IMR-90 (cell line): ENCODE measurements at regions not wholly inside any gene's neighbourhood (a gene's known extent, or its start where the extent isn't known, plus 50 kb on each side); places are given as distances from the start of the nearest gene placed in this dataset.

Experiments used
- ATAC-seq: fragments of 200-7000 bp; cut with Tn5 transposase; 2 replicates; pipeline ENCODE4 v1.9.1; 2020; ENCODE audit warnings: low read depth, mild to moderate bottlenecking, moderate library complexity
- BruUV-seq: library from RNA; stranded (reverse); fragments of 400-500 nt; replicated peaks from 2 replicates; lab custom pipeline; 2021; lab: Mats Ljungman, UMichigan
- CTCF ChIA-PET: fragments of 300-600 bp; formaldehyde crosslinking; extraction: SDS; loops from one replicate; lab custom pipeline; 2021; ENCODE audit warnings: antibody characterized with exemption; lab: Yijun Ruan, JAX
- POLR2A ChIA-PET: fragments of 300-600 bp; sonication (Branson Sonifier 250); formaldehyde crosslinking; loops from one replicate; lab custom pipeline; 2022; ENCODE audit warnings: antibody characterized with exemption; ENCODE audit not compliant: unreplicated experiment; lab: Charles Lee
- DNase-seq: peaks from one replicate; pipeline ENCODE4 v3.0.0; 2013
- H2AFZ ChIP-seq: replicated peaks from 2 replicates; pipeline ENCODE3; 2013; ENCODE audit warnings: low read length, mild to moderate bottlenecking; ENCODE audit not compliant: poor library complexity
- H2AK5ac ChIP-seq: 2 replicates; pipeline ENCODE4 v1.6.1; 2013; ENCODE audit warnings: low read depth, low read length, inconsistent platforms
- H2AK9ac ChIP-seq: replicated peaks from 2 replicates; pipeline ENCODE3; 2013; ENCODE audit warnings: mild to moderate bottlenecking, low read depth, low read length, moderate library complexity; ENCODE audit not compliant: poor library complexity
- H2BK120ac ChIP-seq: 2 replicates; pipeline ENCODE4 v1.6.1; 2013; ENCODE audit warnings: low read depth, low read length, inconsistent platforms
- H2BK15ac ChIP-seq: 3 replicates; pipeline ENCODE4 v1.6.1; 2013; ENCODE audit warnings: low read depth, low read length, inconsistent platforms
- H2BK20ac ChIP-seq: 2 replicates; pipeline ENCODE4 v1.6.1; 2013; ENCODE audit warnings: low read depth, mild to moderate bottlenecking, inconsistent platforms, low read length, moderate library complexity
- H2BK5ac ChIP-seq: 2 replicates; pipeline ENCODE4 v1.6.1; 2013; ENCODE audit warnings: mild to moderate bottlenecking, low read depth, low read length, inconsistent platforms; ENCODE audit not compliant: poor library complexity, severe bottlenecking
- H3K14ac ChIP-seq: replicated peaks from 2 replicates; pipeline ENCODE4 v1.6.1; 2013; ENCODE audit warnings: low read depth, low read length, inconsistent platforms
- H3K18ac ChIP-seq: 2 replicates; pipeline ENCODE4 v1.6.1; 2013; ENCODE audit warnings: low read depth, low read length, control low read depth
- H3K23ac ChIP-seq: 2 replicates; pipeline ENCODE4 v1.6.1; 2013; ENCODE audit warnings: low read depth, low read length, inconsistent platforms
- H3K27ac ChIP-seq: 2 replicates; pipeline ENCODE4 v1.5.1; 2013; ENCODE audit warnings: mild to moderate bottlenecking, control low read depth, low read length; ENCODE audit not compliant: insufficient read depth
- H3K27me3 ChIP-seq: 2 replicates; pipeline ENCODE4 v1.6.1; 2013; ENCODE audit warnings: low read length; ENCODE audit not compliant: control insufficient read depth, insufficient read depth
- H3K36me3 ChIP-seq: 2 replicates; pipeline ENCODE4 v1.6.1; 2013; ENCODE audit warnings: low read length, mixed read lengths; ENCODE audit not compliant: control insufficient read depth, insufficient read depth
- H3K4ac ChIP-seq: 2 replicates; pipeline ENCODE4 v1.6.1; 2013; ENCODE audit warnings: low read depth, low read length, inconsistent platforms
- H3K4me1 ChIP-seq: 2 replicates; pipeline ENCODE4 v1.6.1; 2013; ENCODE audit warnings: low read length, mixed read lengths; ENCODE audit not compliant: control insufficient read depth, insufficient read depth
- H3K4me2 ChIP-seq: 2 replicates; pipeline ENCODE4 v1.6.1; 2013; ENCODE audit warnings: low read depth, mild to moderate bottlenecking, control low read depth, low read length, moderate library complexity
- H3K4me3 ChIP-seq: 2 replicates; pipeline ENCODE4 v1.5.1; 2013; ENCODE audit warnings: low read depth, mild to moderate bottlenecking, control low read depth, low read length, moderate library complexity; ENCODE audit not compliant: insufficient read depth
- H3K56ac ChIP-seq: 2 replicates; pipeline ENCODE4 v1.6.1; 2013; ENCODE audit warnings: low read length, inconsistent platforms; ENCODE audit not compliant: insufficient read depth; ENCODE audit errors: extremely low read depth
- H3K79me1 ChIP-seq, 2 experiments: 2 replicates each; pipeline ENCODE4 v1.6.1; 2013; ENCODE audit warnings: low read length in 2 of 2, inconsistent platforms in 1 of 2, low read depth in 1 of 2
- H3K9ac ChIP-seq: 2 replicates; pipeline ENCODE4 v1.6.1; 2013; ENCODE audit warnings: low read depth, low read length, control low read depth
- H3K9me1 ChIP-seq: 2 replicates; pipeline ENCODE4 v1.6.1; 2013; ENCODE audit warnings: low read length, inconsistent platforms; ENCODE audit not compliant: insufficient read depth
- H3K9me3 ChIP-seq: 2 replicates; pipeline ENCODE4 v1.6.1; 2013; ENCODE audit warnings: low read length; ENCODE audit not compliant: control insufficient read depth, insufficient read depth
- H4K20me1 ChIP-seq: 2 replicates; pipeline ENCODE4 v1.6.1; 2013; ENCODE audit warnings: low read length, inconsistent platforms; ENCODE audit not compliant: insufficient read depth
- H4K5ac ChIP-seq: 2 replicates; pipeline ENCODE4 v1.6.1; 2013; ENCODE audit warnings: mild to moderate bottlenecking, low read depth, low read length, control low read depth
- H4K8ac ChIP-seq, 2 experiments: 2 replicates each; pipeline ENCODE4 v1.6.1; 2013; ENCODE audit warnings: low read depth in 2 of 2, low read length in 2 of 2, control low read depth in 1 of 2, inconsistent platforms in 1 of 2
- H4K91ac ChIP-seq: 2 replicates; pipeline ENCODE4 v1.6.1; 2013; ENCODE audit warnings: low read depth, low read length, inconsistent platforms; ENCODE audit not compliant: insufficient read depth
- CEBPB ChIP-seq: IDR thresholded peaks from 2 replicates; pipeline ENCODE4 v1.6.1; 2012; ENCODE audit warnings: low read depth, low read length, improper control_type of control experiment
- ELK1 ChIP-seq: fragments of 150-350 bp; IDR thresholded peaks from 2 replicates; pipeline ENCODE4 v1.6.1; 2016; ENCODE audit warnings: low read depth, mild to moderate bottlenecking, low read length, moderate library complexity, borderline replicate concordance
- FOS ChIP-seq: fragments of 150-350 bp; IDR thresholded peaks from 2 replicates; pipeline ENCODE4 v1.6.1; 2016; ENCODE audit warnings: low read depth, low read length
- RAD21 ChIP-seq: IDR thresholded peaks from 2 replicates; pipeline ENCODE4 v1.6.1; 2012; ENCODE audit warnings: low read length, improper control_type of control experiment
- RFX5 ChIP-seq: IDR thresholded peaks from 2 replicates; pipeline ENCODE4 v1.8.0; 2012; ENCODE audit warnings: low read depth, mild to moderate bottlenecking, low read length, moderate library complexity
- USF2 ChIP-seq: fragments of 150-350 bp; IDR thresholded peaks from 2 replicates; pipeline ENCODE4 v1.6.1; 2017; ENCODE audit warnings: mild to moderate bottlenecking, antibody characterized with exemption, low read length, low read depth
- WGBS, 2 experiments: methylation state at CpG; one replicate each; pipeline versions ENCODE4 v1.1.5 to v1.1.7; 2013; ENCODE audit warnings: missing lambda C conversion rate in 2 of 2; ENCODE audit not compliant: insufficient read length in 1 of 2; ENCODE audit errors: extremely low coverage in 2 of 2; 5-methylcytosine and 5-hydroxymethylcytosine counted together
- dilution Hi-C: fragments of 300-500 bp; cut with HindIII; formaldehyde crosslinking; loops from one replicate; pipeline ENCODE4 v1.14.3; 2018; ENCODE audit warnings: low sequenced_read_pairs; ENCODE audit not compliant: unreplicated experiment
- in situ Hi-C: fragments of 300-500 bp; cut with MboI; formaldehyde crosslinking; loops from 3 replicates; pipeline ENCODE4 v1.14.3; 2019; ENCODE audit warnings: low sequenced_read_pairs, inconsistent platforms, mixed read lengths
- intact Hi-C: fragments of 100-400 bp; cut with micrococcal nuclease; formaldehyde crosslinking; loops from 2 replicates; pipeline ENCODE4 v1.10.0; 2022

DNA sequence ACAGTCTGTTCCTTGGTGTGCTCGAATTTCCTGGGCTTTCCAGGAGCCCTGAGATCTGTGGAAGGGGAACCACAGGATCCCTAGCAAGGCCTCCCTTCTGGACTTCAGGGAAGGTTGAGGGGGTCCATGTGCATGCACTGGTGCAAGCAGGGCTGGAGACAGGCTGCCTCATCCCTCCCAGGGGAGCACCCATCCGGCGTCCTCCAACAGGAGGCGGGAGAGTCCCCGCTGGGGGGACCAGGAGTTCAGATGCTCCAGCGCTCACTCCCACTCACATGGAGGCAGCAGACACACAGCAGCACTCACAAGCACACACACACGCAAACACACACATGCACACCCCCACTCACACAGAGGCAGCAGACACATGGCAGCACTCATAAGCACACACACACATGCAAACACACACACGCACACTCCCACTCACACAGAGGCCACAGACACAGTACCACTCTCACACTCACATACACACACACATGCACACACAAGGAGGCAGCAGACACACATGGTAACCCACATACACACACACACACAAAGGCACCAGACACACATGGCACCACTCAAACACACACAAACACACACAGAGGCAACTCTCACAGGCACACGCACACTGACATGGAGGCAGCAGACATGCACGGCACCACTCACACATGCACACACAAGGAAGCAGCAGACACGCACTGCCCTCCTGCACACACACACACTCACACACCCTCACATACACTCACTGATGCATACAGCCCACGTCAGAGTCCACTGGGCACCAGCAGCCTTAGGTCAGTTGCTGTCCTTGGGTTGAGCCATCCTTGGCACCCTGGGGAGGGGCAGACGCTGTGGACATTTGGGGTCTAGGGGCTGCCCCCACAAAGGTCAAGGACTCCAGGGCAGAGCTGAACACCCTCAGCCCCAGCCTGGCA, 247.0 kb upstream of the PPP2R2D start (continued):
- TF ChIP-seq RAD21: no peak

DNA sequence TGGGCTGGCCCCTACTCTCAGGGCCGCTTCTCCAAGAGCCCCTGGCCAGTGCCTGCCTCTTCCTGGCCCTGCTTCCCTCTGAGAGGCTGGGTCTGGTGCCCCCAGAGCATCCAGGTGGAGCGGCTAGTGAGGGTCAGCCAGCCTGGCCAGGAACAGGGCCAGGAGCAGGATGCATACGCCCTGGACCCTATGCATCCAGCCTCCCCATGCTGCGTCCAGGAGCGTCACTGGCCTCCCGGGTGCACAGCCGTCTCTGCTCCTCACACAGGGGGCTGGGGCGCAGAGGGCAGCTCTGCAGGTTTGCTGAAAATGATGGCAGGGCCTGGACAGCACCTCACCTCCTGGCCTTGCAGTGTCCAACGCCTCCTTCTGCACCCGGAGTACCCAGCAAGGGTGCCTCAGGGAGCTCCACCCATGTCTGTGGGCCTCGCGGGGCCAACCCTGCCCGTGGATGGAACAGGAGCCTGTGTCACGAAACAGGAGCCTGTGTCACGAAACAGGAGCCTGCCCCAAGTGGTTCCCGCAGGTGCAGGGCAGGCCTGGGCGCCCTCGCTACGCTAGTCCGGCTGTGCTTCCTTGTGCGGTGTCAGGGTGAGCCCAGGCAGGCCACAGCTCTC, 246.2 kb upstream of the PPP2R2D start:
- Histone ChIP-seq H3K4me1 (no peaks in the 10 kb centered on the region), H3K36me3 (no peaks in the 10 kb centered on the region), H4K8ac (no peak overlapping the region), H3K23ac (no peak overlapping the region), H2BK20ac (no peak overlapping the region), H2AK9ac (no peak overlapping the region), H2AFZ (no peak overlapping the region), H2AK5ac (no peak overlapping the region), H3K4me3 (no peak overlapping the region), H4K20me1 (no peaks in the 10 kb centered on the region), H3K14ac (no peak overlapping the region), H3K9me1 (no peaks in the 10 kb centered on the region), H3K79me1 (no peaks in the 10 kb centered on the region), H3K4ac (no peak overlapping the region), H3K27me3 (no peaks in the 10 kb centered on the region), H2BK120ac (no peak overlapping the region), H4K91ac (no peak overlapping the region), H3K18ac (no peak overlapping the region), H3K4me2 (no peak overlapping the region), H3K27ac (no peak overlapping the region), H2BK5ac (no peak overlapping the region), H3K56ac (no peak overlapping the region), H4K5ac (no peak overlapping the region), H3K9me3 (peaks cover 58% of the 10 kb centered on the region), H3K9ac (no peak overlapping the region), H2BK15ac (no peak overlapping the region)
- ATAC-seq: no peak
- ChIA-PET POLR2A (no interaction called here), CTCF (no interaction called here)
- no peak for DNase-seq
- no TSS peak for BruUV-seq
- WGBS, 2 experiments: 60% methylated on average over 3 of the region's 21 CpGs; no CpG with 5 or more reads in 1 of the 2 experiments
- in situ Hi-C loops: no loop called here
- dilution Hi-C loops: no loop called here
- TF ChIP-seq ELK1 (no peak), CEBPB (no peak), USF2 (no peak), RFX5 (no peak), FOS (no peak)
- intact Hi-C loops: no loop called here
